ENCODE measurements at regions not wholly inside any gene's neighbourhood (a gene's known extent, or its start where the extent isn't known, plus 50 kb on each side); places are given as distances from the start of the nearest gene placed in this dataset.

GRCh38 chr13:106276876-106277275 lies 258.6 kb downstream of the EFNB2 start:
- TF ChIP-seq EZH2 (IDR thresholded peaks at IDR 0.05; ENCODE audit: low read length, unreplicated experiment) = no peak
- TF ChIP-seq CTCF (conservative IDR thresholded peaks at IDR 0.05; ENCODE audit: low read depth, low read length) = no peak
- TF ChIP-seq EZH2phosphoT487 (IDR thresholded peaks at IDR 0.05; ENCODE audit: borderline replicate concordance, low read length) = no peak
